ENCODE measurements at regions not wholly inside any gene's neighbourhood (a gene's known extent, or its start where the extent isn't known, plus 50 kb on each side); places are given as distances from the start of the nearest gene placed in this dataset.

GRCh38 chr6:163712566-163712961, 298.0 kb downstream of the QKI start:
- H3K36me3 ChIP-seq (ENCODE audit: control insufficient read depth, low read length): no peaks in the 10 kb centered on the region
- H3K4me3 ChIP-seq (ENCODE audit: low read length): peak overlapping the region; percentile 27; the same call in 1 of the 2 replicates
- 0 out of 2 replicates have a peak, but pooled peaks cover 8% of the 10 kb centered on the region for H4K20me1 ChIP-seq (ENCODE audit: control insufficient read depth, insufficient read depth, low read depth, low read length)
- H3K9me2 ChIP-seq (replicated peaks; ENCODE audit: control insufficient read depth, low read length): no peaks in the 10 kb centered on the region
- H3K4me2 ChIP-seq (ENCODE audit: low read length): peak overlapping the region; percentile 47
- no peaks in the 10 kb centered on the region for H3K79me2 ChIP-seq (ENCODE audit: control insufficient read depth, low read length)
- H3K4me1 ChIP-seq (ENCODE audit: control insufficient read depth, low read length): peaks cover 64% of the 10 kb centered on the region
- TF ChIP-seq CTCF (IDR thresholded peaks at IDR 0.05; ENCODE audit: low read depth, low read length, poor library complexity, severe bottlenecking) (no peak), EZH2phosphoT487 (IDR thresholded peaks at IDR 0.05; ENCODE audit: borderline replicate concordance, low read length) (no peak)
- H3K27ac ChIP-seq (ENCODE audit: low read depth, low read length): no peak overlapping the region
- peaks cover 7% of the 10 kb centered on the region for H3F3A ChIP-seq (ENCODE audit: control insufficient read depth, insufficient read depth)
- H3K27me3 ChIP-seq (ENCODE audit: control insufficient read depth, low read length): peaks cover 30% of the 10 kb centered on the region
- H3K9me3 ChIP-seq (ENCODE audit: control insufficient read depth, insufficient read depth, low read length): no peaks in the 10 kb centered on the region

- no peaks in the 10 kb centered on the region for H3K36me3 ChIP-seq (ENCODE audit: control insufficient read depth, low read length)
- 0 out of 2 replicates have a peak, but pooled peaks cover 8% of the 10 kb centered on the region for H4K20me1 ChIP-seq (ENCODE audit: control insufficient read depth, insufficient read depth, low read depth, low read length)
- peaks cover 66% of the 10 kb centered on the region for H3K4me1 ChIP-seq (ENCODE audit: control insufficient read depth, low read length)
- H3F3A ChIP-seq (ENCODE audit: control insufficient read depth, insufficient read depth): peaks cover 7% of the 10 kb centered on the region
- H3K27ac ChIP-seq (ENCODE audit: low read depth, low read length): no peak overlapping the region
- no peaks in the 10 kb centered on the region for H3K79me2 ChIP-seq (ENCODE audit: control insufficient read depth, low read length)
- H3K4me3 ChIP-seq (ENCODE audit: low read length): peak overlapping the region; percentile 27; the same call in 1 of the 2 replicates
- TF ChIP-seq CTCF (IDR thresholded peaks at IDR 0.05; ENCODE audit: low read depth, low read length, poor library complexity, severe bottlenecking) (peak; percentile 42), EZH2phosphoT487 (IDR thresholded peaks at IDR 0.05; ENCODE audit: borderline replicate concordance, low read length) (no peak)
- H3K9me2 ChIP-seq (replicated peaks; ENCODE audit: control insufficient read depth, low read length): no peaks in the 10 kb centered on the region
- peaks cover 30% of the 10 kb centered on the region for H3K27me3 ChIP-seq (ENCODE audit: control insufficient read depth, low read length)
- H3K4me2 ChIP-seq (ENCODE audit: low read length): peak overlapping the region; percentile 47
- no peaks in the 10 kb centered on the region for H3K9me3 ChIP-seq (ENCODE audit: control insufficient read depth, insufficient read depth, low read length)
These were observed 297.4 kb downstream of the QKI start for GRCh38 chr6:163711615-163712565.

GRCh38 chr6:163710532-163711470, 296.3 kb downstream of the QKI start:
- Histone ChIP-seq H3K9me3 (ENCODE audit: control insufficient read depth, insufficient read depth, low read length) (no peaks in the 10 kb centered on the region), H3K79me2 (ENCODE audit: control insufficient read depth, low read length) (no peaks in the 10 kb centered on the region), H3K9me2 (replicated peaks; ENCODE audit: control insufficient read depth, low read length) (no peaks in the 10 kb centered on the region), H3K36me3 (ENCODE audit: control insufficient read depth, low read length) (no peaks in the 10 kb centered on the region), H3K27ac (ENCODE audit: low read depth, low read length) (no peak overlapping the region), H3K27me3 (ENCODE audit: control insufficient read depth, low read length) (peaks cover 30% of the 10 kb centered on the region), H3K4me1 (ENCODE audit: control insufficient read depth, low read length) (peaks cover 68% of the 10 kb centered on the region), H3K4me2 (ENCODE audit: low read length) (peak overlapping the region; percentile 15; the same call in 1 of the 2 replicates), H4K20me1 (ENCODE audit: control insufficient read depth, insufficient read depth, low read depth, low read length) (0 out of 2 replicates have a peak, but pooled peaks cover 8% of the 10 kb centered on the region), H3K4me3 (ENCODE audit: low read length) (no peak overlapping the region), H3F3A (ENCODE audit: control insufficient read depth, insufficient read depth) (peaks cover 7% of the 10 kb centered on the region)
- TF ChIP-seq EZH2phosphoT487 (IDR thresholded peaks at IDR 0.05; ENCODE audit: borderline replicate concordance, low read length): no peak
- no peak for TF ChIP-seq CTCF (IDR thresholded peaks at IDR 0.05; ENCODE audit: low read depth, low read length, poor library complexity, severe bottlenecking)
